Transverse colon (tissue), 4 donors: ENCODE measurements at regions not wholly inside any gene's neighbourhood (a gene's known extent, or its start where the extent isn't known, plus 50 kb on each side); places are given as distances from the start of the nearest gene placed in this dataset.

Source experiments
- EP300 ChIP-seq: sonication (generic); formaldehyde crosslinking; IDR thresholded peaks from one replicate; pipeline ENCODE4 v1.6.1; 2017; ENCODE audit warnings: antibody characterized with exemption, low read depth
- POLR2A ChIP-seq: fragments of 450-650 bp; IDR thresholded peaks from one replicate; pipeline ENCODE4 v1.6.1; 2016; ENCODE audit warnings: antibody characterized with exemption, mild to moderate bottlenecking, moderate library complexity
- POLR2AphosphoS5 ChIP-seq, 3 donors: sonication (generic); formaldehyde crosslinking; IDR thresholded peaks; one replicate each; pipeline ENCODE4 v1.6.1; 2016; ENCODE audit warnings: antibody characterized with exemption in 3 of 3
- TF ChIP-seq, protein P1 (sequence below), 5 experiments: fragments of 200-600 bp in 3 of 5; fragments of 450-650 bp in 2 of 5; sonication (generic) in 3 of 5; IDR thresholded peaks; 1 replicate in 2 of 5; 2 replicates in 3 of 5; pipeline ENCODE4 v1.5.1; 2016 to 2017; ENCODE audit warnings: antibody characterized with exemption in 5 of 5, inconsistent platforms in 3 of 5, mild to moderate bottlenecking in 2 of 5, moderate library complexity in 1 of 5

GRCh38 chr2:103875131-103875530, 978.8 kb upstream of the POU3F3 start:
- TF ChIP-seq POLR2AphosphoS5 (IDR thresholded peaks at IDR 0.05) (no peak), EP300 (no peak), POLR2A (no peak)
- TF ChIP-seq, protein P1, sequence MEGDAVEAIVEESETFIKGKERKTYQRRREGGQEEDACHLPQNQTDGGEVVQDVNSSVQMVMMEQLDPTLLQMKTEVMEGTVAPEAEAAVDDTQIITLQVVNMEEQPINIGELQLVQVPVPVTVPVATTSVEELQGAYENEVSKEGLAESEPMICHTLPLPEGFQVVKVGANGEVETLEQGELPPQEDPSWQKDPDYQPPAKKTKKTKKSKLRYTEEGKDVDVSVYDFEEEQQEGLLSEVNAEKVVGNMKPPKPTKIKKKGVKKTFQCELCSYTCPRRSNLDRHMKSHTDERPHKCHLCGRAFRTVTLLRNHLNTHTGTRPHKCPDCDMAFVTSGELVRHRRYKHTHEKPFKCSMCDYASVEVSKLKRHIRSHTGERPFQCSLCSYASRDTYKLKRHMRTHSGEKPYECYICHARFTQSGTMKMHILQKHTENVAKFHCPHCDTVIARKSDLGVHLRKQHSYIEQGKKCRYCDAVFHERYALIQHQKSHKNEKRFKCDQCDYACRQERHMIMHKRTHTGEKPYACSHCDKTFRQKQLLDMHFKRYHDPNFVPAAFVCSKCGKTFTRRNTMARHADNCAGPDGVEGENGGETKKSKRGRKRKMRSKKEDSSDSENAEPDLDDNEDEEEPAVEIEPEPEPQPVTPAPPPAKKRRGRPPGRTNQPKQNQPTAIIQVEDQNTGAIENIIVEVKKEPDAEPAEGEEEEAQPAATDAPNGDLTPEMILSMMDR (IDR thresholded peaks at IDR 0.05) = no peak
